ENCODE measurements at regions not wholly inside any gene's neighbourhood (a gene's known extent, or its start where the extent isn't known, plus 50 kb on each side); places are given as distances from the start of the nearest gene placed in this dataset.

DNA sequence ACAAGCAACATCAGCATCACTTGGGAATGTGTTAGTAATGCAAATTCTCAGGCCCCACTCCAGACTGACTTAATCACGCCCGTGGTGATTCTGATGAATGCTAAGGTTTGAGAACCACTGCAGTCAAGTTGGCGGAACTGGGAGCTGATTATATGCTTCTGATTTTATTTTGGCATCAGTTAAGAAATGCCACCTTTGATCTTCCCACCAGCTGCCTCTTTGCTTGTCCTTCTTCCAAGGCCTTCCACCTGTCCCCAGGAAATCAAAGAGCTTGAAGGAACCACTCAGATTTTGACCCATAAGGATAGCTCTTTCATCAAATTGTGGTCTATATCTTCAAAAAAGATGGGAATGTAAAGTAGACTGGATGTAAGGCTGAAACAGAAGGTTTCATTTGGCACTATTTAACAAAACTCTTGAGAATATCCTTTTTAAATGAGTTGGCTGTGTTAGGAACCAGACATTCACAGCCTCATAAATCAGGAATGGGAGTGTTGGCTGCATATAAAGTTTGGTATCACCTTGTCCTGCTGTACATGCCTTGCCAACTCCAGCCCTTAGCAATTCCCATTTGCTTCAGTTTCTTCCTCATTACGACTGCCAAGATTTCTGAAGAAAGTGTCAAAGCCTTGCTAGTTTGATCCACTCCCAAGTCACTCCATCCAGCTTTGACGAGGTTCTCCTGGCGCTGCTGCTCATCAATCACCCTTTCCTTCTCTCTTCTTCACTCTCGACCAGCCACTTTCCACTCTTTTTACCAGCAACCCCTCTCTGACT lies 125.8 kb upstream of the NPHP3 start:
- no peak for TF ChIP-seq CTCF (conservative IDR thresholded peaks at IDR 0.05; ENCODE audit: low read depth, low read length)
- TF ChIP-seq EZH2phosphoT487 (IDR thresholded peaks at IDR 0.05; ENCODE audit: borderline replicate concordance, low read length), result no peak
- no peak for TF ChIP-seq EZH2 (IDR thresholded peaks at IDR 0.05; ENCODE audit: low read length, unreplicated experiment)
